Omental fat pad (tissue), 3 donors: ENCODE measurements at regions not wholly inside any gene's neighbourhood (a gene's known extent, or its start where the extent isn't known, plus 50 kb on each side); places are given as distances from the start of the nearest gene placed in this dataset.

ENCODE experiments used
- ATAC-seq: fragments of 150-250 bp; one replicate; pipeline ENCODE4 v1.9.1; 2016; ENCODE audit warnings: mild to moderate bottlenecking, moderate library complexity; ENCODE audit not compliant: low FRiP score
- DNase-seq: peaks from one replicate; pipeline ENCODE4 v3.0.0-alpha.2; 2019; ENCODE audit warnings: low spot score
- CTCF ChIP-seq, 3 donors: fragments of 450-650 bp; IDR thresholded peaks; one replicate each; pipeline ENCODE4 v1.5.1; 2016 to 2017; ENCODE audit warnings: antibody characterized with exemption in 3 of 3, mild to moderate bottlenecking in 3 of 3, moderate library complexity in 2 of 3

DNA sequence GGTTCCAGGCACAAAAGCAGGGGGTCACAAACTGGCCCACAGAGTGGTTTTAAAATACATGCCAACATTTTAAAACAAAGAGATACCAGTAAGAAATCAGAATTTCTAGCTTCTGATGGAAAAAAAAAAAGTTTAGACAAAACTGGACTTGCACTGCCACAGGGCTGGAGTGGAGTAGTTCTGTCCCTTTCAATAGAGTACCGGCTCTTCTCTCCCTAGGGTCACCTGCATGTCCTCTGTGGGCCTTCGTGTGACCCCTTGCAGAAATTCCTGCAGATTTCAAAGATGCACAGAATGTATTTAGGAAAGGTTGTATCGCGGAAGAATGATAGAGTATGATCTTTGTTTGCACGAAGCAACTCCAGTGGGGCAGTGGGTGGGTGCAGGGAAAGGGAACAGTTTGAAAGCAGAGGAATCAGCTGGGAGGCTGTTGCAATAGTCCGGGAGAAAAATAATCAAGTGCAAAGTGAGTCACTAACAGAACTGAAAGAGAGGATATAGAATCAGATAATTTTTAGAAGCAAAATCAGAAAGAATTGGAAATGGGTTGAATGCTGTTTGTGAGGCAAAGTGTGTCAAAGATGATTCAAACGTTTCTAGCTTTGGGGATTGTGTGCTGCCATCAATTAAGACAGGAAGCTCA is 97.3 kb upstream of the STXBP5 start:
- no peak for DNase-seq
- no peak for ATAC-seq
- TF ChIP-seq CTCF (IDR thresholded peaks at IDR 0.05) = no peak

- ATAC-seq (no peak), DNase-seq (no peak)
- no peak for TF ChIP-seq CTCF (IDR thresholded peaks at IDR 0.05)
Observed at GRCh38 chr6:147108259-147108910, 95.8 kb upstream of the STXBP5 start.

GRCh38 chr6:147109707-147110106 is 94.5 kb upstream of the STXBP5 start:
- no peak for DNase-seq
- no peak for TF ChIP-seq CTCF (IDR thresholded peaks at IDR 0.05)
- ATAC-seq = no peak

DNA sequence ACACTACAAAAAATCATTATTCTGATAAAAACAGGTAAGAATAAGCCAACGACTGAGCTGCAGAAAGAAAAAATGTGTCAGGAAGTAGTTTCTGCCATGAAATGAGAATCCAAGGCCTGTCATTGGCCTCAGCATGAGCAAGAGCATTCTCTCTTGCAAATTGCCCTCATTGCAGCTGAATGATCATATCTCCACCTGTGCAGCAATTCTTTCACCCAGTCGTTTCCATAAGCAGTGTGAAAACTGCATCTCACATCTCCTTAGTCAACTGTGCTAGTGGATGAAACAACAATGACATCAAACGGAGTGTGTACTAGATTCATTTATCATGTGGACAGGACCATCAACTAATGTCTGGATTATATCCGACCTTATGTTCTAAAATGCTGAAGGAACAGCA is 88.2 kb upstream of the STXBP5 start:
- TF ChIP-seq CTCF (IDR thresholded peaks at IDR 0.05) = no peak
- DNase-seq = no peak
- no peak for ATAC-seq

DNA sequence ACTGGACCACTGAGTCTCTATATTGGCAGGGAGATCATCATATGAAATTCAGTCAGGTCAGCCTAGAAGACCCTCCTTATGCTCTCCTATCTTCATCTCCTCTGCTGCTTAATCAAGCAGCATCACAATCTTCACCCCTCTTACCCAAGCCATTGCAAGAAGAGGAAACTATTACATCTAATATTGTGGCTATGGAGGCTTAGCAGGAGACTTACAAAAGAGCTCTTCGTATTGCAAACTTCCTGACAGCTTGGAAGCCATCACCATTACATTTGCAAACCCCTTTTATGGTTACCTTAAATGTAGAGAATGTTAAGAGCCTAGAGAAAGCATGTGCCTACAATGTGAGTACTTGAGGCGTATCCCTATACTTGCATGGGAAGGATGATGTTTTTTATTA is 87.2 kb upstream of the STXBP5 start:
- TF ChIP-seq CTCF (IDR thresholded peaks at IDR 0.05) = no peak
- ATAC-seq = no peak

DNA sequence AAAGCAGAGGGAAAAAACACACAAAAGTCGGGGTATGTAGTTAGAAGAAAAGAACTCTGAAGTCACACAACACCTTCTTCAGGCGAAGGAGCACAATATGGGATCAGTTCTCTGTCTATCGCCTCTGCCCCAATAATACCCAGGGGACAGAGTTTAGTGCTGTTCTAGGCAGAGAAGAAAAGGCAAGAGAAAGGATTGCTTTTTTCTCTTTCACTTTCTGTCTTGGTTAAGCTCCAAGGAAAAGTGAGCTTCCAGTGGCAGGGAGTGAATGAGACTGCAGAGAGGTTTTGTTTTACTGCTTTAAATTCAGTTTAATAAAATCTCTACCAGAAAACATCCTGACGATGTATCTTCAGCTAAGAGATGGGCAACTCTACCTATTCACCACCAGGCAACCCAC is 86.6 kb upstream of the STXBP5 start:
- TF ChIP-seq CTCF (IDR thresholded peaks at IDR 0.05) = no peak
- ATAC-seq = no peak
- DNase-seq = no peak

More for the DNA sequence above, 87.2 kb upstream of the STXBP5 start:
- no peak for DNase-seq

- no peak for ATAC-seq
- no peak for DNase-seq
- no peak for TF ChIP-seq CTCF (IDR thresholded peaks at IDR 0.05)
Observed at GRCh38 chr6:147119310-147119709, 84.9 kb upstream of the STXBP5 start.
